ENCODE measurements at regions not wholly inside any gene's neighbourhood (a gene's known extent, or its start where the extent isn't known, plus 50 kb on each side); places are given as distances from the start of the nearest gene placed in this dataset.

DNA sequence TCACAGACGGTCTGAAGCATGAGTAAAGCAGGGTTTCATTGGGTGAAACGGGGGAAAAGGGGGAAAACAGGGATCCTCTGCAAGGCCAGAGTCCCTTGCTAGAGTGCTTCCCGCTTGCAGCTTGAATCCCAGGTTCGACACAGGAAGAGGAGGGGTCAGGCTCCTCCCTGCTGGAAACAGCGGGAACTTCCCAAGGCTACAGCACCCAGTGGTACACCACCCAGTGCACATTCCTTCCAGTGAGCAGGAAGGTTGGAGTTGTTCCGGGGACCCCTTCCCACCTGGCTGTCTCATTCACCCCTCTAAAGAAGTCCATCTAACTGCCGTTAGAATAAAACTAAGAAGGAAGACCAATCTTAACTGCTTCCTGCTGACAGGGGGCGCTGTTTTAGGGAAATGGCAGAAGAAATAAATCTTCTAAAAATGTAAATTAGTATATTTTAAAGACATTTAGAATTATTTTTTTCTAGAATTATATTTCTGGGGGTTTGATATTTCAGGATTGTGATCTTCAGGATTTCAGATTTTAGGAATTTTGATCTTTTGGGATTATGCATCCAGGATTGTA, 230.9 kb downstream of the RBM43 start:
- H3K9ac ChIP-seq (ENCODE audit: low read length), result no peak overlapping the region
- no peak for TF ChIP-seq EZH2phosphoT487 (IDR thresholded peaks at IDR 0.05; ENCODE audit: low read depth)
- TF ChIP-seq, protein P1, sequence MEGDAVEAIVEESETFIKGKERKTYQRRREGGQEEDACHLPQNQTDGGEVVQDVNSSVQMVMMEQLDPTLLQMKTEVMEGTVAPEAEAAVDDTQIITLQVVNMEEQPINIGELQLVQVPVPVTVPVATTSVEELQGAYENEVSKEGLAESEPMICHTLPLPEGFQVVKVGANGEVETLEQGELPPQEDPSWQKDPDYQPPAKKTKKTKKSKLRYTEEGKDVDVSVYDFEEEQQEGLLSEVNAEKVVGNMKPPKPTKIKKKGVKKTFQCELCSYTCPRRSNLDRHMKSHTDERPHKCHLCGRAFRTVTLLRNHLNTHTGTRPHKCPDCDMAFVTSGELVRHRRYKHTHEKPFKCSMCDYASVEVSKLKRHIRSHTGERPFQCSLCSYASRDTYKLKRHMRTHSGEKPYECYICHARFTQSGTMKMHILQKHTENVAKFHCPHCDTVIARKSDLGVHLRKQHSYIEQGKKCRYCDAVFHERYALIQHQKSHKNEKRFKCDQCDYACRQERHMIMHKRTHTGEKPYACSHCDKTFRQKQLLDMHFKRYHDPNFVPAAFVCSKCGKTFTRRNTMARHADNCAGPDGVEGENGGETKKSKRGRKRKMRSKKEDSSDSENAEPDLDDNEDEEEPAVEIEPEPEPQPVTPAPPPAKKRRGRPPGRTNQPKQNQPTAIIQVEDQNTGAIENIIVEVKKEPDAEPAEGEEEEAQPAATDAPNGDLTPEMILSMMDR (IDR thresholded peaks at IDR 0.05; ENCODE audit: low read depth, low read length), result peak; percentile 11; the same call in 1 of the 2 replicates

DNA sequence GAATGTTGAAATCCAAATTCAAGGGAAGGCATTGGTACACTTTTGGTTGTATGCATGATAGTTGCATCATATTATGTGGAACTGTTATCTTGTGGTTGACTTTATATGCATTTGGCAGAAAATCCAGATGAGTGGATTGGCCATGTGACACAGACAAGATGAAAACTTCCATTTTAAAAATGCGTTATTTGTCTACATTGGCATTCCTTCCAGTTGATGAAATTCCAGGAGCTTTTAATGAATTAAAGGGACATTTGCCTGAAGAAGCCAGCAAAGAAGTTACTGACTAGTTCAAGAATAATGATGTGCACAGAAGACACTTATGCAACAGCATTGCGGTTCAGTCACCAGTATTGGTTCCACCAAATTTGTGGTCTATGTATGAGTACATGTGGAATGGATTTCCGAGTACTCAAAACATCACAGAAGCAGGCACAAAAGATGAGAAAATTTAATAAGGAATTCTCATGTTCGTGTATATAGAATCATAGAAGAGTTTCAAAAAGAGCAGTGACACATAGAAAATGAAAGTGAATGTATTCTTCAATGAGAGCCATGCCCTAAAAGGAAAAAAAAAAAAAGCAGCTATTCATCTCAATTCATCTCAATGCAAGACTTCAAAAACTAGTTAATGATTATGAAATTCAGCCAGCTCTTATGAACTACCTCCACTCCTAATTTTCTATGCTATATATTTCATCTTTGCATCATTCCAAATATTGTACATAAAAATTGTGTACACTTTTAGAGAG, 232.1 kb downstream of the RBM43 start:
- Histone ChIP-seq H3K27me3 (ENCODE audit: low read depth, low read length) (no peaks in the 10 kb centered on the region), H4K20me1 (ENCODE audit: insufficient read depth, low read length) (no peaks in the 10 kb centered on the region), H3K9me3 (ENCODE audit: insufficient read depth, low read length) (no peaks in the 10 kb centered on the region), H3K4me3 (ENCODE audit: low read length) (no peak overlapping the region), H2AFZ (ENCODE audit: low read depth, low read length) (no peak overlapping the region), H3K79me2 (ENCODE audit: low read length) (no peaks in the 10 kb centered on the region), H3K4me1 (ENCODE audit: low read length) (no peaks in the 10 kb centered on the region), H3K4me2 (ENCODE audit: low read length) (peak overlapping the region; percentile 30; the same call in 1 of the 2 replicates), H3K9ac (ENCODE audit: low read length) (no peak overlapping the region), H3K36me3 (replicated peaks; ENCODE audit: low read depth, low read length) (no peaks in the 10 kb centered on the region), H3K27ac (ENCODE audit: low read length) (no peak overlapping the region)
- no peak for TF ChIP-seq EZH2phosphoT487 (IDR thresholded peaks at IDR 0.05; ENCODE audit: low read depth)
- TF ChIP-seq, protein P1 (IDR thresholded peaks at IDR 0.05; ENCODE audit: low read depth, low read length), result no peak

More for the DNA sequence above, 230.9 kb downstream of the RBM43 start:
- H3K4me2 ChIP-seq (ENCODE audit: low read length), result no peak overlapping the region
- no peaks in the 10 kb centered on the region for H3K79me2 ChIP-seq (ENCODE audit: low read length)
- H2AFZ ChIP-seq (ENCODE audit: low read depth, low read length), result no peak overlapping the region
- H3K27me3 ChIP-seq (ENCODE audit: low read depth, low read length), result no peaks in the 10 kb centered on the region
- H4K20me1 ChIP-seq (ENCODE audit: insufficient read depth, low read length), result no peaks in the 10 kb centered on the region
- no peaks in the 10 kb centered on the region for H3K4me1 ChIP-seq (ENCODE audit: low read length)
- no peak overlapping the region for H3K4me3 ChIP-seq (ENCODE audit: low read length)
- no peak overlapping the region for H3K27ac ChIP-seq (ENCODE audit: low read length)
- H3K36me3 ChIP-seq (replicated peaks; ENCODE audit: low read depth, low read length), result no peaks in the 10 kb centered on the region
- H3K9me3 ChIP-seq (ENCODE audit: insufficient read depth, low read length), result no peaks in the 10 kb centered on the region

DNA sequence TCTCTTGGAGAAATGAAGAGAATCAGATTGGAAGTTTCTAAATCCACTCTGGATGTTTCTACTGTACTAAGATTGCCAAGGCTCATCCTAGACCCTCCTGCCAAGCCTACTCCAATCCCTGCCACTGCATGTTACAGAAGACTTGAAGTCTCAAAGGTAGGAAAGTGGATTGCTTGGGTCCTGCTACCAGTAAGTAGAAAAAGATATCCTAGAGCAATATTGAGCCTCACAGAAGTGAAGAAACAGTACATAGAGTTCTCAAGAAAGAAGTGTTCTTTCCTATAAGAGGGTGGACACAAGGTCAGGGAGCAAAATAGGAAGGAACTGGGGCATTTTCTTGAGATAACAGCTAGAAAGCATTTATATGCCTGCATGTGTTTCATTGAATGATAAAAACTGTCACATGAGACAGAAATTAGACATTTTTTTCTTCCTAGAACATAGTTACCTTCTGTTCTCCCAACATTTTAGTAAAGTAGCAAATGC, 232.9 kb downstream of the RBM43 start:
- Histone ChIP-seq H3K36me3 (replicated peaks; ENCODE audit: low read depth, low read length) (no peaks in the 10 kb centered on the region), H3K4me2 (ENCODE audit: low read length) (no peak overlapping the region), H4K20me1 (ENCODE audit: insufficient read depth, low read length) (no peaks in the 10 kb centered on the region), H2AFZ (ENCODE audit: low read depth, low read length) (no peak overlapping the region), H3K79me2 (ENCODE audit: low read length) (no peaks in the 10 kb centered on the region), H3K4me3 (ENCODE audit: low read length) (no peak overlapping the region), H3K27ac (ENCODE audit: low read length) (no peak overlapping the region), H3K9me3 (ENCODE audit: insufficient read depth, low read length) (no peaks in the 10 kb centered on the region), H3K4me1 (ENCODE audit: low read length) (no peaks in the 10 kb centered on the region), H3K27me3 (ENCODE audit: low read depth, low read length) (no peaks in the 10 kb centered on the region), H3K9ac (ENCODE audit: low read length) (no peak overlapping the region)
- no peak for TF ChIP-seq EZH2phosphoT487 (IDR thresholded peaks at IDR 0.05; ENCODE audit: low read depth)

DNA sequence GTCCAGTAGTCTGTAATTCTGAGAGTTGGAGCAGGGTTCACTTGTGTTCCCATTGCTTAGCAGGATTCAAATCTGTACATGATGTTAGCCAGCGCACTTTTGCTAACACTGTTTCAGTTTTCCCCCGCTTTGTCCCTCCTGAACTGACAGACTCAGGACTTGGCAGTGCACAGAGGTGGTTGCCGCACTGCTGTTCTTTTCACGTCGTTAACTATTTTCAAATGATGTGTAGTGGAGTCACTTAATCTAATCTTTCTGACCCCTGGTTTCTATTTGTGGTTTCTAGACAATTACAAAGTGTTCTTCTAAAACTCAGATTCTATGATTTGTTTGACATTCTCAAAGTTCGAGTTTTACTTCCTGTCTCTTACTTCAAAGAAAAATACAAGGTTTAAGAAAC, 234.5 kb downstream of the RBM43 start:
- Histone ChIP-seq H3K4me1 (ENCODE audit: low read length) (no peaks in the 10 kb centered on the region), H4K20me1 (ENCODE audit: insufficient read depth, low read length) (no peaks in the 10 kb centered on the region), H3K27ac (ENCODE audit: low read length) (no peak overlapping the region), H3K9ac (ENCODE audit: low read length) (no peak overlapping the region), H3K79me2 (ENCODE audit: low read length) (no peaks in the 10 kb centered on the region), H3K4me2 (ENCODE audit: low read length) (no peak overlapping the region), H3K9me3 (ENCODE audit: insufficient read depth, low read length) (no peaks in the 10 kb centered on the region), H3K27me3 (ENCODE audit: low read depth, low read length) (no peaks in the 10 kb centered on the region), H2AFZ (ENCODE audit: low read depth, low read length) (no peak overlapping the region), H3K4me3 (ENCODE audit: low read length) (no peak overlapping the region), H3K36me3 (replicated peaks; ENCODE audit: low read depth, low read length) (no peaks in the 10 kb centered on the region)
- TF ChIP-seq EZH2phosphoT487 (IDR thresholded peaks at IDR 0.05; ENCODE audit: low read depth), result no peak
- TF ChIP-seq, protein P1 (IDR thresholded peaks at IDR 0.05; ENCODE audit: low read depth, low read length), result no peak

Data from OCI-LY3 (cell line).